Muscle layer of duodenum (tissue), 2 donors: ENCODE measurements at regions not wholly inside any gene's neighbourhood (a gene's known extent, or its start where the extent isn't known, plus 50 kb on each side); places are given as distances from the start of the nearest gene placed in this dataset.
"Not testable (repeated sequence)": the region's sequence is repeated elsewhere in the genome, so short reads cannot be mapped to it uniquely, and the experiment has no call there.

ENCODE experiments used
- H3K27ac ChIP-seq: one replicate; pipeline ENCODE4 v1.7.0; 2013; ENCODE audit warnings: mild to moderate bottlenecking, low read length
- H3K27me3 ChIP-seq: one replicate; pipeline ENCODE4 v1.7.0; 2013; ENCODE audit warnings: low read depth, mild to moderate bottlenecking, control low read depth, low read length
- H3K36me3 ChIP-seq, 2 donors: one replicate each; pipeline ENCODE4 v1.7.0; 2013; ENCODE audit warnings: low read length in 2 of 2, control low read depth in 1 of 2, mild to moderate bottlenecking in 1 of 2; ENCODE audit not compliant: insufficient read depth in 2 of 2, control insufficient read depth in 1 of 2
- H3K4me1 ChIP-seq, 2 donors: one replicate each; pipeline ENCODE4 v1.7.0; 2013; ENCODE audit warnings: low read length in 2 of 2, mild to moderate bottlenecking in 2 of 2, control low read depth in 1 of 2, moderate library complexity in 1 of 2; ENCODE audit not compliant: insufficient read depth in 2 of 2, control insufficient read depth in 1 of 2
- H3K4me3 ChIP-seq, 2 donors: one replicate each; pipeline ENCODE4 v1.7.0; 2013; ENCODE audit warnings: low read length in 2 of 2, low read depth in 1 of 2, mild to moderate bottlenecking in 1 of 2
- H3K9me3 ChIP-seq, 2 donors: one replicate each; pipeline ENCODE4 v1.7.0; 2013; ENCODE audit warnings: low read length in 2 of 2, control low read depth in 1 of 2, mild to moderate bottlenecking in 1 of 2; ENCODE audit not compliant: control insufficient read depth in 1 of 2
- donor health status: healthy.

GRCh38 chr10:109695988-109696387, 227.3 kb downstream of the XPNPEP1 start:
- no peaks in the 10 kb centered on the region for H3K4me1 ChIP-seq
- no peaks in the 10 kb centered on the region for H3K36me3 ChIP-seq
- H3K9me3 ChIP-seq = no peaks in the 10 kb centered on the region
- no peak overlapping the region for H3K4me3 ChIP-seq
- H3K27ac ChIP-seq = no peak overlapping the region
- H3K27me3 ChIP-seq = no peaks in the 10 kb centered on the region

DNA sequence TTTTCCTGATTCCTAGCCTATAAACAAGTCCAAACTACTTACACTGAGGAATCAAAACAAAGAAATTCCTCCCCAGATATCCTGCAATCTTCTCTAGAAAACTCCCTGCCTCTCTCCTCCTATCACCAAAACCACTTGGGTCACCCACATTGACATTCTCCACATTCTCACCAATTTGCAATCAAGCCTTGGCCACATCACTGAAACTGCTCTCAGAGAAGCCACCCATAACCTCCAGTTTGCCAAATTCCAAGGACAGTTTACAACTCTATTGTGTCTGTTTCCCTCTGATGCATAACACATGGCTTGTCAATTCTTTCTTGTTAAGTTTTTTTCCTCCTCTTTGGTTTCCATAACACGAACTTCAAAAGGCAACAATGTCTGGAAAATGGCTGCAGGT, 233.5 kb downstream of the XPNPEP1 start:
- H3K4me1 ChIP-seq = no peaks in the 10 kb centered on the region
- H3K27me3 ChIP-seq = no peaks in the 10 kb centered on the region

DNA sequence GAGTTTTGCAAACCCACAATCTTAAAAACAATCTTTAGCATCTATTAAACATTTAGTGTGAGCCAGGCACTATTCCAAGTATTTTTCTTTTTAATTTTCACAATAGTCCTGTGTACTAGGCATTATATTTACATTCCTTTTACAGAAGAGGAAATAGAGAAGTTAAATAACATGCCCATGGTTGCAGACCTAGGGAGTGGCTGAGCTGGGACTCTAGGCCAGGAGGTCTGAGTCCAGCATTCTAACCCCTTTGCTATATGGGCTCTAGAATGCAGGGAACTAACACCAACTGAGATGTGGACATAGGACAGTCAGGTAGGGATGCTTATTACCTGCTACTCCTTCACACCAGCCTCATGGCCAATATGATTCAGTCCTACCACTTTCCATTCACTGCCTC, 243.8 kb downstream of the XPNPEP1 start:
- no peaks in the 10 kb centered on the region for H3K9me3 ChIP-seq
- H3K27ac ChIP-seq = no peak overlapping the region
- no peaks in the 10 kb centered on the region for H3K36me3 ChIP-seq
- H3K27me3 ChIP-seq = no peaks in the 10 kb centered on the region
- H3K4me3 ChIP-seq = no peak overlapping the region
- no peaks in the 10 kb centered on the region for H3K4me1 ChIP-seq

More for the DNA sequence above, 233.5 kb downstream of the XPNPEP1 start:
- Histone ChIP-seq H3K9me3 (no peaks in the 10 kb centered on the region), H3K4me3 (no peak overlapping the region), H3K27ac (no peak overlapping the region), H3K36me3 (no peaks in the 10 kb centered on the region)

DNA sequence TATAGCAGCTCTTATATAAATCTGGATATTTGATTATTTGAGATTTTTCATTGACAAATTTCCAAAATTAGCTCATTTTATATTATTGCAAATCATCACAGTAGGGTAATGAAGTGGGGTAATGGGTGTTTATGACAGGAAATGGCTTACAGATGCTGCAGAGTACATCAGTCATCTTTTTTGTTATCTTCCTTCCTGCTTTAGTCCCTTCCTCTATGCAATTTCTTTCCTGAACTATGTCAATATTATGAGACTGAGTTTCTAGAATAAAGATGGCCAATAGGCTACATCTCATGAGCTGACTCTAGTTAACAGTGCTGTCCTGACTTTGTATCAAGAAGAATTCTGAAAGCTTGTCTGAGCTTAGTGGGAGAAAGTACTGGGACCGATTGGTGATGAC, 244.5 kb downstream of the XPNPEP1 start:
- no peak overlapping the region for H3K4me3 ChIP-seq
- H3K36me3 ChIP-seq = no peaks in the 10 kb centered on the region
- no peaks in the 10 kb centered on the region for H3K27me3 ChIP-seq
- no peak overlapping the region for H3K27ac ChIP-seq
- H3K4me1 ChIP-seq = no peaks in the 10 kb centered on the region
- no peaks in the 10 kb centered on the region for H3K9me3 ChIP-seq

GRCh38 chr10:109676703-109677102, 246.6 kb downstream of the XPNPEP1 start:
- Histone ChIP-seq H3K4me1 (no peaks in the 10 kb centered on the region), H3K9me3 (no peaks in the 10 kb centered on the region), H3K27me3 (no peaks in the 10 kb centered on the region)

DNA sequence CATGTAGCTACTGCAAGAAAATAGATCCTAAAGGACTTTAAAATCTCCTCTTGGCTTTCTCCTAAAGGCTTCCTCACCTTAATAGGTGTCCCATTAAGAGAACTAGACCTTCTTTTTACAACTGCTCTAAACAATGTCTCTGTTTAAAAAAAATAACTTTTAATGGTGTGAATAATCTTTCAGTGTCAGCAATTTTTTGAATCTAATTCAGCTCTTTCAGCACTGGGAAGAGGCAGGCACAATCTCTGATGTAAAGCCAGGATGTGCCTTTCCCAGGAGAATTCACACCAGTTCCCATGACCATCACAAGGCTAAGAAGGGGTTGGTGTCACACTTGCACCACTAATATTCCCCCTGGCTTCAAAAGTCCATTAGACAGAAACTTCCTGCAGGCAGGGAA, 254.6 kb downstream of the XPNPEP1 start:
- H3K27ac ChIP-seq = no peak overlapping the region

More at GRCh38 chr10:109676703-109677102, 246.6 kb downstream of the XPNPEP1 start:
- Histone ChIP-seq H3K27ac (no peak overlapping the region), H3K36me3 (no peaks in the 10 kb centered on the region), H3K4me3 (no peak overlapping the region)

DNA sequence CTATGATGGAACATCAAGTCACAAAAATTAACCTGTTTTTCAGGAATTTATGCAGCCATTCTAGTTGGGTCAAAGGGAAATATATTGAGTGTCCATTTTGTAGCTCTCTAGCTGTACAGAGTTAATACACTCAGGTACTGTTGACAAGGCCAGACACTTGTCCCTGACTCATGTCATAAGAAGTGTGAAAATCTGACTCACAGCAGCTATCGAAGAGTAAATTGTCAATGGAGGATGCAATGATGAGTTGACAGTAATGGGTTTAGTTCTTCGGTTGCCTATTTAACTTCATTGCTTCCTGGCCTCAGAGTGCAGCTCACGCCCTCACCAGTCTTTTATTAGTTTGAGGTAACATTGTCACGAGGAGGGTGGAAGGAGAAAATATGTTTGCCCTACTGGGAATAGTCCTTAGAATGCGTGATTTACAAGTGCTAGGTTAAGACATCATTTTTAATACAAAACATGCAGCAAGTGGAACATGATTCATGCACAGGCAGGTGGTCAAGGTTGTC, 255.1 kb downstream of the XPNPEP1 start:
- H3K4me1 ChIP-seq = no peaks in the 10 kb centered on the region
- H3K27ac ChIP-seq = no peak overlapping the region
- H3K4me3 ChIP-seq = no peak overlapping the region
- H3K36me3 ChIP-seq = no peaks in the 10 kb centered on the region
- no peaks in the 10 kb centered on the region for H3K27me3 ChIP-seq
- H3K9me3 ChIP-seq = no peaks in the 10 kb centered on the region

More for the DNA sequence above, 254.6 kb downstream of the XPNPEP1 start:
- no peaks in the 10 kb centered on the region for H3K27me3 ChIP-seq
- H3K4me1 ChIP-seq = no peaks in the 10 kb centered on the region
- H3K4me3 ChIP-seq = no peak overlapping the region
- no peaks in the 10 kb centered on the region for H3K9me3 ChIP-seq
- no peaks in the 10 kb centered on the region for H3K36me3 ChIP-seq

GRCh38 chr10:109665321-109665720, 258.0 kb downstream of the XPNPEP1 start:
- Histone ChIP-seq H3K4me3 (no peak overlapping the region), H3K36me3 (no peaks in the 10 kb centered on the region), H3K9me3 (no peaks in the 10 kb centered on the region), H3K4me1 (no peaks in the 10 kb centered on the region), H3K27me3 (no peaks in the 10 kb centered on the region), H3K27ac (no peak overlapping the region)

DNA sequence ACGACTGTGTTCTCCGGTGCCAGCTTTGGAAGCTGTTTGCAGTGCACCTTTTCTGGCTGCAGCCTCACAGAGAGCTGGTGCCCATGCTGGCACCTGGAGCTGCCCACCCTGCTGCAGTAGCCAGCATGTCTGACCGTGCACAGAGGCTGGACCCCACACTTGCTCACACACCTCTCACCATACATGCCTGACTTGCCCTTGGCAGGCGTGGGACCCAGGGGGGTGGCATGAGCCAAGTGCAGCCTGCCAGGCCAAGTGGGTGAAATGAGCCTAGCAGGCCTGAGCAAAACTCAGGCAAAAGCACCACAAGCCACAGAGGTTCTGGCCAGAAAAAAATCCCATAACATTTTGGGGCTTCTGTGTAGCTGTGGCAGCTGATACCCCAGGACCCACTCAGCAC, 258.8 kb downstream of the XPNPEP1 start:
- no peak overlapping the region for H3K4me3 ChIP-seq
- H3K4me1 ChIP-seq = no peaks in the 10 kb centered on the region
- H3K36me3 ChIP-seq = no peaks in the 10 kb centered on the region
- no peaks in the 10 kb centered on the region for H3K9me3 ChIP-seq
- H3K27me3 ChIP-seq = no peaks in the 10 kb centered on the region
- H3K27ac ChIP-seq = no peak overlapping the region

- no peak overlapping the region for H3K27ac ChIP-seq
- no peaks in the 10 kb centered on the region for H3K27me3 ChIP-seq
- H3K36me3 ChIP-seq = no peaks in the 10 kb centered on the region
- H3K9me3 ChIP-seq = no peaks in the 10 kb centered on the region
- H3K4me1 ChIP-seq = no peaks in the 10 kb centered on the region
- H3K4me3 ChIP-seq = no peak overlapping the region
Measured at GRCh38 chr10:109663122-109663521, 260.2 kb downstream of the XPNPEP1 start.

GRCh38 chr10:109652612-109653011, 270.7 kb downstream of the XPNPEP1 start:
- H3K27ac ChIP-seq, H3K27me3 ChIP-seq, H3K36me3 ChIP-seq, H3K9me3 ChIP-seq, H3K4me3 ChIP-seq, H3K4me1 ChIP-seq: not testable (repeated sequence)

DNA sequence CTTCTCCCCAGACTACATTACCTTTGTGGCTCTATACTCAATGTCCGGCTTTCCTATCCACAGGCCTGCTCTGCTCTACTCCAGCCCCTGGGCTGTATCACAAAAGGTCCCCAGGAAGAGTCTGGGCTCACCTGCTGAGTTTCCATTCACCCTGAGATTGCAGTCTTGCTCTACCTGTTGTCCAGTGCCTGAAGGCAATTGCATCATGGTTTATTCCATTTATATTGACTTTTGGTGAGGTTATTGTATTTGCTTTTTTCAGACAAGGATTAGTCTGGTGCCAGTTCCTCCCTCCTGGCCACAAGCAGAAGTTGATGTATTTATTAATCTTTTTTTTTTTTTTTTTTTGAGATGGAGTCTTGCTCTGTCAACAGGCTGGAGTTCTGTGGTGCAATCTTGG, 273.1 kb downstream of the XPNPEP1 start:
- Histone ChIP-seq H3K9me3 (no peaks in the 10 kb centered on the region), H3K27me3 (no peaks in the 10 kb centered on the region), H3K36me3 (no peaks in the 10 kb centered on the region), H3K27ac (no peak overlapping the region), H3K4me3 (no peak overlapping the region), H3K4me1 (no peaks in the 10 kb centered on the region)
